WI38 (cell line): ENCODE measurements at regions not wholly inside any gene's neighbourhood (a gene's known extent, or its start where the extent isn't known, plus 50 kb on each side); places are given as distances from the start of the nearest gene placed in this dataset.

Experiments used
- H3K4me3 ChIP-seq: 2 replicates; pipeline ENCODE4 v1.5.1; 2011; ENCODE audit warnings: low read depth, mild to moderate bottlenecking, control low read depth, low read length
- CTCF ChIP-seq: IDR thresholded peaks from 2 replicates; pipeline ENCODE4 v1.5.1; 2012; ENCODE audit warnings: low read depth, mild to moderate bottlenecking, control low read depth, low read length

GRCh38 chr10:108848046-108848445 lies 1075.3 kb downstream of the XPNPEP1 start:
- no peak overlapping the region for H3K4me3 ChIP-seq
- TF ChIP-seq CTCF = no peak

DNA sequence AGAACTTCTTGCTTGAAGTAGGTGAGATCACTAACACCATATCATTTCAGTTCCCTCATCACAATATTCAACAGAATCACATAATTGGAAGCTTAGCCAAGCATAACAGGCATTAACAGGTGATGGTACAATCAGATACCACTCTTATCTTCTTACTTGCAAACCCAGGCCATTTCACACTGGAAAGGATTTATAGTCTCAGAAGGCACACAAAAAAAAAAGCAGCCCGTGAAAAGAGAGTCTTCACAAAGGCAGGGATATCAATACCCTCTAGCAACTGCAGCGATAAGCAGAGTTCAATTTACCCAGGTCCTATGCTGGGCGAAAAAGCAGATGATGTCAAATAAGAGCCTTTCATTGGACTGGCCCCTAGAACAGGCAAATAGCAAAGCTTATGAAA lies 1082.4 kb downstream of the XPNPEP1 start:
- no peak overlapping the region for H3K4me3 ChIP-seq
- TF ChIP-seq CTCF = no peak

DNA sequence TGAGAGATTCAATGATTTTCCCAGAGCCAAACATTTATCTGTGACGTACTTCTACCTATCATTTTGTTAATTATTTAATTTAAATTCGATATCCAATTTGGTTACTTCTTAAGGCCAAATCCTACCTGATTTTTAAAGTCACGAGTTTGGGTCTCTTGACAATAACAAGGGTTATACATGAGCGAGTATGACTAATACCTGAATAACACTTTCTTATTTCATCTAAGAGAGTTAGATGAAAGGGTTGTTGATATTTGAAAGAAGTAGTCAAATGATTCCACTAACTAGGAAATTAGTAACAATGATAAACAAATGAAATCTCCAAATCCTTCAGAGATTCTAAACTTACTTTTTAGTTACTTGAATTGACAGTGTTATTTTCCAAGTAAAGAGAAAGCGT lies 1086.9 kb downstream of the XPNPEP1 start:
- no peak overlapping the region for H3K4me3 ChIP-seq
- no peak for TF ChIP-seq CTCF

DNA sequence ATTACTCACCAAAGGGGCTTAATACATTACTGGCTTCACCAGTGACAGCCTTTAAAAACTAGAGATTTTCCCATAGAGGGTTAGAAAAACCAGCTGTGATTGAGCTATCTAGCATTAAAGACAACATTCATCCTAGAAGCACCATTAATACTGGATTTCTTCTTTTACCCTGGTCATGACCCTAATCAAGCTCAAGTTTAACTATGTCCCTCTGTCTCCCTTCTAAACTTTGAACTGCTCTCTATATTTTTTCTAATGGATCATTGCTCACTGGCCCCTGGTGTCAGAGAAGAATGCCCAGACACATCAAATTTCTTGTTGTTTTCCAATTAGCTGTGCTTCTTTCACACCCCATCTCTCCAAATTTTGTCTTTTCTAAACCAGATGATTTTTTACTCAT lies 1101.3 kb downstream of the XPNPEP1 start:
- TF ChIP-seq CTCF = no peak
- H3K4me3 ChIP-seq = no peak overlapping the region

GRCh38 chr10:108819302-108819701 lies 1104.0 kb downstream of the XPNPEP1 start:
- TF ChIP-seq CTCF = no peak
- no peak overlapping the region for H3K4me3 ChIP-seq

GRCh38 chr10:108817584-108817983 lies 1105.7 kb downstream of the XPNPEP1 start:
- no peak for TF ChIP-seq CTCF
- no peak overlapping the region for H3K4me3 ChIP-seq

- no peak overlapping the region for H3K4me3 ChIP-seq
- TF ChIP-seq CTCF = no peak
Measured at GRCh38 chr10:108817135-108817534, 1106.2 kb downstream of the XPNPEP1 start.
